GM21576 (cell line): ENCODE measurements at regions not wholly inside any gene's neighbourhood (a gene's known extent, or its start where the extent isn't known, plus 50 kb on each side); places are given as distances from the start of the nearest gene placed in this dataset.

Experiments used
- ATAC-seq: cut with Tn5 transposase; IDR thresholded peaks from one replicate; pipeline ENCODE4 v1.9.1; 2021; ENCODE audit warnings: mild to moderate bottlenecking, moderate library complexity; ENCODE audit not compliant: unreplicated experiment

GRCh38 chr10:4219901-4220300 is 434.9 kb upstream of the KLF6 start:
- no peak for ATAC-seq

GRCh38 chr10:4217653-4218052 is 432.6 kb upstream of the KLF6 start:
- no peak for ATAC-seq

- no peak for ATAC-seq
These were observed 432.2 kb upstream of the KLF6 start for GRCh38 chr10:4217187-4217586.

- no peak for ATAC-seq
These were observed 431.7 kb upstream of the KLF6 start for GRCh38 chr10:4216726-4217125.

GRCh38 chr10:4215963-4216575 is 431.1 kb upstream of the KLF6 start:
- ATAC-seq = no peak

- ATAC-seq = no peak
These were observed 430.5 kb upstream of the KLF6 start for GRCh38 chr10:4215485-4215884.

- no peak for ATAC-seq
These were observed 429.9 kb upstream of the KLF6 start for GRCh38 chr10:4214908-4215307.

GRCh38 chr10:4213441-4213840 is 428.4 kb upstream of the KLF6 start:
- ATAC-seq = no peak

- ATAC-seq = no peak
These were observed 427.2 kb upstream of the KLF6 start for GRCh38 chr10:4212111-4212630.

- ATAC-seq = no peak
These were observed 423.5 kb upstream of the KLF6 start for GRCh38 chr10:4208499-4208898.

- ATAC-seq = no peak
These were observed 420.1 kb upstream of the KLF6 start for GRCh38 chr10:4205113-4205512.

- no peak for ATAC-seq
These were observed 417.9 kb upstream of the KLF6 start for GRCh38 chr10:4202938-4203337.

- ATAC-seq = no peak
These were observed 417.1 kb upstream of the KLF6 start for GRCh38 chr10:4201866-4202825.

- no peak for ATAC-seq
These were observed 414.2 kb upstream of the KLF6 start for GRCh38 chr10:4199196-4199595.

GRCh38 chr10:4198216-4198615 is 413.2 kb upstream of the KLF6 start:
- no peak for ATAC-seq

- no peak for ATAC-seq
These were observed 412.7 kb upstream of the KLF6 start for GRCh38 chr10:4197676-4198075.

- ATAC-seq = no peak
These were observed 411.9 kb upstream of the KLF6 start for GRCh38 chr10:4196771-4197390.

- ATAC-seq = no peak
These were observed 411.2 kb upstream of the KLF6 start for GRCh38 chr10:4196183-4196582.

GRCh38 chr10:4195213-4195612 is 410.2 kb upstream of the KLF6 start:
- ATAC-seq = no peak

- ATAC-seq = no peak
These were observed 409.2 kb upstream of the KLF6 start for GRCh38 chr10:4194231-4194630.

- no peak for ATAC-seq
These were observed 406.9 kb upstream of the KLF6 start for GRCh38 chr10:4191894-4192293.

GRCh38 chr10:4191354-4191753 is 406.3 kb upstream of the KLF6 start:
- no peak for ATAC-seq
